Neural crest cell (in vitro differentiated cells): ENCODE measurements at regions not wholly inside any gene's neighbourhood (a gene's known extent, or its start where the extent isn't known, plus 50 kb on each side); places are given as distances from the start of the nearest gene placed in this dataset.

Experiments used
- DNase-seq: peaks from one replicate; pipeline ENCODE4 v3.0.0; 2021; ENCODE audit warnings: low read depth, mixed read lengths, low spot score
- H3K27ac Mint-ChIP-seq: one replicate; pipeline ENCODE4 v1.8.0; 2021; ENCODE audit warnings: mild to moderate bottlenecking, mixed read lengths; ENCODE audit not compliant: unreplicated experiment
- H3K27me3 Mint-ChIP-seq: 2 replicates; pipeline ENCODE4 v1.8.0; 2021; ENCODE audit warnings: low read depth, mild to moderate bottlenecking, mixed read lengths
- H3K36me3 Mint-ChIP-seq: 2 replicates; pipeline ENCODE4 v1.8.0; 2021; ENCODE audit warnings: low read depth, mild to moderate bottlenecking, mixed read lengths
- H3K4me1 Mint-ChIP-seq: 2 replicates; pipeline ENCODE4 v1.8.0; 2021; ENCODE audit warnings: mixed read lengths
- H3K4me3 Mint-ChIP-seq: one replicate; pipeline ENCODE4 v1.8.0; 2021; ENCODE audit warnings: mild to moderate bottlenecking, mixed read lengths
- H3K9me3 Mint-ChIP-seq: 2 replicates; pipeline ENCODE4 v1.8.0; 2021; ENCODE audit warnings: mixed read lengths
- CTCF ChIP-seq: fragments of 200-600 bp; sonication (generic); conservative IDR thresholded peaks from 2 replicates; pipeline ENCODE4 v1.5.0; 2021; ENCODE audit warnings: antibody characterized with exemption, mild to moderate bottlenecking

- no peaks in the 10 kb centered on the region for H3K36me3 Mint-ChIP-seq
- no peak for DNase-seq
- peaks cover 8% of the 10 kb centered on the region for H3K4me1 Mint-ChIP-seq
- H3K27me3 Mint-ChIP-seq, result no peaks in the 10 kb centered on the region
- no peak for TF ChIP-seq CTCF
- H3K9me3 Mint-ChIP-seq, result no peaks in the 10 kb centered on the region
- no peak overlapping the region for H3K4me3 Mint-ChIP-seq
- H3K27ac Mint-ChIP-seq, result no peak overlapping the region
These were observed 65.1 kb upstream of the LDLRAD3 start for GRCh38 chr11:35878741-35879140.

- H3K27ac Mint-ChIP-seq, result no peak overlapping the region
These were observed 64.5 kb upstream of the LDLRAD3 start for GRCh38 chr11:35879361-35879760.

GRCh38 chr11:35886759-35887158 lies 57.1 kb upstream of the LDLRAD3 start:
- H3K4me1 Mint-ChIP-seq, result peaks cover 6% of the 10 kb centered on the region
- H3K9me3 Mint-ChIP-seq, result peaks cover 7% of the 10 kb centered on the region
- DNase-seq, result no peak
- no peaks in the 10 kb centered on the region for H3K36me3 Mint-ChIP-seq
- H3K27me3 Mint-ChIP-seq, result no peaks in the 10 kb centered on the region
- H3K4me3 Mint-ChIP-seq, result no peak overlapping the region
- no peak for TF ChIP-seq CTCF
- no peak overlapping the region for H3K27ac Mint-ChIP-seq

More at GRCh38 chr11:35879361-35879760, 64.5 kb upstream of the LDLRAD3 start:
- DNase-seq, result no peak
- Mint-ChIP-seq H3K36me3 (no peaks in the 10 kb centered on the region), H3K9me3 (no peaks in the 10 kb centered on the region), H3K4me1 (peaks cover 8% of the 10 kb centered on the region), H3K4me3 (no peak overlapping the region), H3K27me3 (no peaks in the 10 kb centered on the region)
- no peak for TF ChIP-seq CTCF

GRCh38 chr11:35887737-35888136 lies 56.1 kb upstream of the LDLRAD3 start:
- Mint-ChIP-seq H3K4me1 (peaks cover 6% of the 10 kb centered on the region), H3K27ac (no peak overlapping the region), H3K4me3 (no peak overlapping the region), H3K27me3 (no peaks in the 10 kb centered on the region), H3K9me3 (peaks cover 7% of the 10 kb centered on the region), H3K36me3 (no peaks in the 10 kb centered on the region)
- no peak for TF ChIP-seq CTCF
- no peak for DNase-seq

GRCh38 chr11:35888961-35889360 lies 54.9 kb upstream of the LDLRAD3 start:
- Mint-ChIP-seq H3K4me1 (peaks cover 6% of the 10 kb centered on the region), H3K4me3 (no peak overlapping the region), H3K27ac (no peak overlapping the region), H3K36me3 (no peaks in the 10 kb centered on the region), H3K9me3 (peaks cover 7% of the 10 kb centered on the region), H3K27me3 (no peaks in the 10 kb centered on the region)
- no peak for DNase-seq
- TF ChIP-seq CTCF, result no peak

GRCh38 chr11:35891096-35891495 lies 52.8 kb upstream of the LDLRAD3 start:
- TF ChIP-seq CTCF, result no peak
- peaks cover 6% of the 10 kb centered on the region for H3K4me1 Mint-ChIP-seq
- H3K36me3 Mint-ChIP-seq, result no peaks in the 10 kb centered on the region
- peaks cover 7% of the 10 kb centered on the region for H3K9me3 Mint-ChIP-seq
- no peak for DNase-seq
- no peaks in the 10 kb centered on the region for H3K27me3 Mint-ChIP-seq
- no peak overlapping the region for H3K27ac Mint-ChIP-seq
- no peak overlapping the region for H3K4me3 Mint-ChIP-seq
